HepG2 (cell line): ENCODE measurements at regions not wholly inside any gene's neighbourhood (a gene's known extent, or its start where the extent isn't known, plus 50 kb on each side); places are given as distances from the start of the nearest gene placed in this dataset.

Experiments used
- ATAC-seq: fragments of 200-7000 bp; cut with Tn5 transposase; 3 replicates; pipeline ENCODE4 v1.9.1; 2020; ENCODE audit warnings: mild to moderate bottlenecking, moderate library complexity
- BruUV-seq: library from RNA; stranded (reverse); fragments of 400-500 nt; replicated peaks from 2 replicates; lab custom pipeline; 2021; lab: Mats Ljungman, UMichigan
- CTCF ChIA-PET: fragments of 300-600 bp; formaldehyde crosslinking; extraction: SDS; loops from one replicate; lab custom pipeline; 2021; ENCODE audit warnings: low total read pairs, inconsistent platforms, low intra/inter-chr PET ratio; lab: Yijun Ruan, JAX
- POLR2A ChIA-PET: fragments of 350-600 bp; sonication (Branson Sonifier 250); formaldehyde crosslinking; loops from one replicate; lab custom pipeline; 2020; ENCODE audit warnings: antibody characterized with exemption, inconsistent platforms; lab: Yijun Ruan, JAX
- DNase-seq: peaks from one replicate; pipeline ENCODE4 v3.0.0-alpha.2; 2015; ENCODE audit warnings: low spot score
- FAIRE-seq: peaks from 3 replicates; lab custom pipeline; 2011; peaks lifted over from hg19 to GRCh38; lab: Jason Lieb, UNC
- H2AFZ ChIP-seq: one replicate; pipeline ENCODE4 v1.6.1; 2011; ENCODE audit warnings: low read length, inconsistent platforms
- H3K27ac ChIP-seq: fragments of 300-600 bp; 3 replicates; pipeline ENCODE4 v1.8.0; 2011; ENCODE audit warnings: mixed run types, mild to moderate bottlenecking, mixed read lengths, low read length, inconsistent platforms; ENCODE audit not compliant: insufficient read depth; ENCODE audit errors: extremely low read length
- H3K27me3 ChIP-seq, 2 experiments: fragments of 200-600 bp in 1 of 2; 2 replicates in 1 of 2; 3 replicates in 1 of 2; pipeline versions ENCODE4 v1.6.0 to v1.8.0; 2011; ENCODE audit warnings: low read length in 2 of 2, mild to moderate bottlenecking in 2 of 2, moderate library complexity in 2 of 2, inconsistent platforms in 1 of 2; ENCODE audit not compliant: insufficient read depth in 2 of 2, control insufficient read depth in 1 of 2
- H3K36me3 ChIP-seq, 2 experiments: fragments of 200-600 bp in 1 of 2; replicated peaks in 1 of 2; 2 replicates in 1 of 2; 3 replicates in 1 of 2; pipeline versions ENCODE4 v1.5.1 to v1.8.0; 2011; ENCODE audit warnings: low read length in 2 of 2, inconsistent platforms in 1 of 2; ENCODE audit not compliant: insufficient read depth in 2 of 2, control insufficient read depth in 1 of 2
- H3K4me1 ChIP-seq: 2 replicates; pipeline ENCODE4 v1.5.1; 2012; ENCODE audit warnings: low read length, inconsistent platforms; ENCODE audit not compliant: insufficient read depth
- H3K4me2 ChIP-seq: 2 replicates; pipeline ENCODE4 v1.6.0; 2011; ENCODE audit warnings: low read depth, low read length, inconsistent platforms
- H3K4me3 ChIP-seq, 3 experiments: fragments of 200-600 bp in 1 of 3; sonication (generic), shearing (Covaris generic) in 1 of 3; replicated peaks in 1 of 3; 2 replicates each; pipeline ENCODE4 v1.5.1; 2011 to 2016; ENCODE audit warnings: low read length in 3 of 3, inconsistent platforms in 2 of 3, low read depth in 2 of 3, mild to moderate bottlenecking in 2 of 3, control low read depth in 1 of 3, mixed read lengths in 1 of 3; ENCODE audit not compliant: insufficient read depth in 1 of 3
- H3K79me2 ChIP-seq: one replicate; pipeline ENCODE4 v1.6.1; 2011; ENCODE audit warnings: low read length, inconsistent platforms; ENCODE audit not compliant: insufficient read depth
- H3K9ac ChIP-seq: 2 replicates; pipeline ENCODE4 v1.6.0; 2011; ENCODE audit warnings: mild to moderate bottlenecking, low read depth, low read length, inconsistent platforms; ENCODE audit not compliant: insufficient read depth
- H3K9me3 ChIP-seq: 2 replicates; pipeline ENCODE4 v1.5.1; 2012; ENCODE audit warnings: mild to moderate bottlenecking, low read length
- H4K20me1 ChIP-seq: 2 replicates; pipeline ENCODE4 v1.6.0; 2011; ENCODE audit warnings: inconsistent platforms, mild to moderate bottlenecking, low read length, moderate library complexity; ENCODE audit not compliant: insufficient read depth
- ETV5 ChIP-seq: IDR thresholded peaks from 2 replicates; pipeline ENCODE4 v1.6.1; 2018; ENCODE audit warnings: missing biosample characterization, missing genetic modification reagents, inconsistent platforms, borderline replicate concordance
- HDAC2 ChIP-seq: sonication (generic); formaldehyde crosslinking; IDR thresholded peaks from 2 replicates; pipeline ENCODE4 v1.4.0; 2020; ENCODE audit warnings: missing genetic modification reagents
- NBN ChIP-seq: fragments of 450-650 bp; conservative IDR thresholded peaks from 2 replicates; pipeline ENCODE4 v1.6.1; 2017
- RFX5 ChIP-seq: IDR thresholded peaks from 2 replicates; pipeline ENCODE4 v1.6.1; 2011; ENCODE audit warnings: low read depth, low read length, improper control_type of control experiment
- ZBTB39 ChIP-seq: sonication (generic); formaldehyde crosslinking; IDR thresholded peaks from 2 replicates; pipeline ENCODE4 v1.5.0; 2020; ENCODE audit warnings: missing genetic modification reagents
- ZFP91 ChIP-seq: sonication (generic); formaldehyde crosslinking; IDR thresholded peaks from 2 replicates; pipeline ENCODE4 v1.9.0; 2022; ENCODE audit warnings: missing genetic modification reagents, mild to moderate bottlenecking, borderline replicate concordance
- ZZZ3 ChIP-seq: sonication (generic); formaldehyde crosslinking; IDR thresholded peaks from 2 replicates; pipeline ENCODE4 v1.4.0; 2020; ENCODE audit warnings: missing genetic modification reagents, mild to moderate bottlenecking, borderline replicate concordance
- WGBS: methylation state at CpG from one replicate; pipeline ENCODE4 v1.1.6; 2017; ENCODE audit warnings: low lambda C conversion rate; 5-methylcytosine and 5-hydroxymethylcytosine counted together
- in situ Hi-C: cut with HindIII; loops from 2 replicates; pipeline ENCODE4 v1.10.0; 2017; ENCODE audit warnings: low pct_unique_long_range_greater_than_20kb; ENCODE audit not compliant: extremely low pct_ligation_motif_present
- intact Hi-C: fragments of 100-400 bp; cut with micrococcal nuclease; formaldehyde crosslinking; loops from one replicate; pipeline ENCODE4 v1.10.0; 2022; ENCODE audit not compliant: unreplicated experiment
- TF ChIP-seq, protein P1 (sequence below), 2 experiments: IDR thresholded peaks; 2 replicates each; pipeline ENCODE4 v1.6.1; 2011 to 2012; ENCODE audit warnings: low read length in 2 of 2, borderline replicate concordance in 1 of 2, low read depth in 1 of 2, mild to moderate bottlenecking in 1 of 2, moderate library complexity in 1 of 2
- TF ChIP-seq, protein P2 (sequence below): sonication (generic); formaldehyde crosslinking; IDR thresholded peaks from 2 replicates; pipeline ENCODE4 v1.8.1; 2022; ENCODE audit warnings: mild to moderate bottlenecking, missing genetic modification reagents

- TF ChIP-seq ZBTB39 (CRISPR knock-in tag) (no peak), NBN (no peak)
- TF ChIP-seq, protein P1, sequence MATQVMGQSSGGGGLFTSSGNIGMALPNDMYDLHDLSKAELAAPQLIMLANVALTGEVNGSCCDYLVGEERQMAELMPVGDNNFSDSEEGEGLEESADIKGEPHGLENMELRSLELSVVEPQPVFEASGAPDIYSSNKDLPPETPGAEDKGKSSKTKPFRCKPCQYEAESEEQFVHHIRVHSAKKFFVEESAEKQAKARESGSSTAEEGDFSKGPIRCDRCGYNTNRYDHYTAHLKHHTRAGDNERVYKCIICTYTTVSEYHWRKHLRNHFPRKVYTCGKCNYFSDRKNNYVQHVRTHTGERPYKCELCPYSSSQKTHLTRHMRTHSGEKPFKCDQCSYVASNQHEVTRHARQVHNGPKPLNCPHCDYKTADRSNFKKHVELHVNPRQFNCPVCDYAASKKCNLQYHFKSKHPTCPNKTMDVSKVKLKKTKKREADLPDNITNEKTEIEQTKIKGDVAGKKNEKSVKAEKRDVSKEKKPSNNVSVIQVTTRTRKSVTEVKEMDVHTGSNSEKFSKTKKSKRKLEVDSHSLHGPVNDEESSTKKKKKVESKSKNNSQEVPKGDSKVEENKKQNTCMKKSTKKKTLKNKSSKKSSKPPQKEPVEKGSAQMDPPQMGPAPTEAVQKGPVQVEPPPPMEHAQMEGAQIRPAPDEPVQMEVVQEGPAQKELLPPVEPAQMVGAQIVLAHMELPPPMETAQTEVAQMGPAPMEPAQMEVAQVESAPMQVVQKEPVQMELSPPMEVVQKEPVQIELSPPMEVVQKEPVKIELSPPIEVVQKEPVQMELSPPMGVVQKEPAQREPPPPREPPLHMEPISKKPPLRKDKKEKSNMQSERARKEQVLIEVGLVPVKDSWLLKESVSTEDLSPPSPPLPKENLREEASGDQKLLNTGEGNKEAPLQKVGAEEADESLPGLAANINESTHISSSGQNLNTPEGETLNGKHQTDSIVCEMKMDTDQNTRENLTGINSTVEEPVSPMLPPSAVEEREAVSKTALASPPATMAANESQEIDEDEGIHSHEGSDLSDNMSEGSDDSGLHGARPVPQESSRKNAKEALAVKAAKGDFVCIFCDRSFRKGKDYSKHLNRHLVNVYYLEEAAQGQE (IDR thresholded peaks at IDR 0.05; ENCODE audit: borderline replicate concordance in 1 of 2, low read depth in 1 of 2, low read length in 2 of 2), result no peak
These were observed 492.4 kb upstream of the STEAP1 start (continued) for GRCh38 chr7:89661876-89662275.

DNA sequence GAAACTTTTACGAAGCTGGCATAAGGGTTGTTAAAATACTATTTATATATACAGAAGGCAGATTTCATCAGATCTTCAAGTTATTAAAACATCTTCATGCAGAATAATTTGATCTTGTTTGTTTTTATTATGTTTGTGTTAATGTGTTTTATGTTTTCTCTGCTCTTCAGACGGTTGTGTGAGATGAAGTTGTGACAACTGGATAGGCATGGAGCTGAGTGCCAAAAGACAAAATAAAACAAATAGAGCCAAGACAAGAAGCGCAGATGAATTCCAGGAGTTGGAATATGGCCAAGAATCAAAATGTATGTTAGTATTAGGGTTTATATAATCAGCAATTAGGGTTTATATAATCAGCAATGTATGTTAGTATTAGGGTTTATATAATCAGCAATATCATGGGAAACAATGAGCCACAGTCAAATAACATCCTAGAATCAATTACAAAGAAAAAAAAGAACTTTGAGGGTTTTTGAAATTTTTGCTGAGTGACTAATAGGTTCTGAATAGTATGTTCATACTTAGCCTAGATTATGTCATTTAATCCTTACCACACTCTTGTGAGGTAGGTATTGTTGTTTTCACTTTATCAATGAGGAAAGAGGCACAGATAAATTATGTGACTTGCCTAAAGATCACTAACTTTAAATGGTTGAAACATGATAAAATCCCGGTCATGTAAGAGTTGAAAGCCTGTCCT lies 488.0 kb upstream of the STEAP1 start:
- DNase-seq (no peak), ATAC-seq (no peak), FAIRE-seq (no peak)
- no peaks in the 10 kb centered on the region for H3K36me3 ChIP-seq
- no peak overlapping the region for H3K27ac ChIP-seq
- H3K4me2 ChIP-seq, result no peak overlapping the region
- no peak overlapping the region for H3K9ac ChIP-seq
- no peaks in the 10 kb centered on the region for H3K4me1 ChIP-seq
- H4K20me1 ChIP-seq, result no peaks in the 10 kb centered on the region
- BruUV-seq, result no TSS peak
- intact Hi-C loops, result no loop called here
- no peak overlapping the region for H2AFZ ChIP-seq
- H3K4me3 ChIP-seq, result no peak overlapping the region
- no peaks in the 10 kb centered on the region for H3K79me2 ChIP-seq
- POLR2A ChIA-PET, result no interaction called here
- no peaks in the 10 kb centered on the region for H3K27me3 ChIP-seq
- TF ChIP-seq ZFP91 (CRISPR knock-in tag) (no peak), ETV5 (CRISPR knock-in tag) (no peak), RFX5 (no peak), HDAC2 (CRISPR knock-in tag) (no peak), ZZZ3 (no peak)
- TF ChIP-seq, protein P2, sequence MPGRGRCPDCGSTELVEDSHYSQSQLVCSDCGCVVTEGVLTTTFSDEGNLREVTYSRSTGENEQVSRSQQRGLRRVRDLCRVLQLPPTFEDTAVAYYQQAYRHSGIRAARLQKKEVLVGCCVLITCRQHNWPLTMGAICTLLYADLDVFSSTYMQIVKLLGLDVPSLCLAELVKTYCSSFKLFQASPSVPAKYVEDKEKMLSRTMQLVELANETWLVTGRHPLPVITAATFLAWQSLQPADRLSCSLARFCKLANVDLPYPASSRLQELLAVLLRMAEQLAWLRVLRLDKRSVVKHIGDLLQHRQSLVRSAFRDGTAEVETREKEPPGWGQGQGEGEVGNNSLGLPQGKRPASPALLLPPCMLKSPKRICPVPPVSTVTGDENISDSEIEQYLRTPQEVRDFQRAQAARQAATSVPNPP (CRISPR knock-in tag), result no peak
- 3% methylated on average over 4 of the region's 4 CpGs for WGBS
- in situ Hi-C loops, result no loop called here
- no peaks in the 10 kb centered on the region; the same call in 1 of the 2 replicates for H3K9me3 ChIP-seq
- CTCF ChIA-PET, result no interaction called here
